ENCODE measurements at regions not wholly inside any gene's neighbourhood (a gene's known extent, or its start where the extent isn't known, plus 50 kb on each side); places are given as distances from the start of the nearest gene placed in this dataset.

DNA sequence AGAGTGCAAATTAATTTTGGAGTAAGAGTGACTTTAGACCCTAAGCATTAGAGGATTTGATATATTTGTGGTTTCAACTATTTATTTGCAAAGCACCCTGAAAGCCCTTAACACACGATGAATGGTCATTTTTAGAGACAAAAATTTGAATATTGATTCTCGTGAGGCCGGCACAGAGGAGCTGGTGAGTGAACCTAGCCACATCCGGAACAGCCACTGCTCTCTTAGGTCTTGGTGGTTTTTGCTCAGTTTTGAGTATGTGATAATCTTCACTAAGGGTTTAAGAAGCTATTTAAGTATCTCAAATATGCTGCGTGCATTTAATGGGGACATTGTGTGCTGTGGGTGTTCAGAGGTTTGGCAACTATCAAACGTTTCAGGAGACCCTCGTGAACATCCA, 204.8 kb downstream of the TSN start:
- FAIRE-seq, result no peak
- H3K23ac ChIP-seq (ENCODE audit: insufficient read length), result no peak overlapping the region
- no peak overlapping the region for H2BK12ac ChIP-seq (ENCODE audit: low read depth, low read length)
- no peak overlapping the region for H4K91ac ChIP-seq (replicated peaks; ENCODE audit: insufficient read length, low read length)
- no peaks in the 10 kb centered on the region for H3K4me1 ChIP-seq (replicated peaks in 1 of 4; ENCODE audit: control insufficient read depth in 3 of 4, insufficient read depth in 4 of 4, low read length in 3 of 4)
- no peaks in the 10 kb centered on the region for H3K79me2 ChIP-seq (ENCODE audit: control insufficient read depth in 1 of 2, insufficient read depth in 2 of 2, low read length in 2 of 2)
- ChIA-PET CTCF (ENCODE audit: partially characterized antibody) (interaction anchor here (0.7 to 1.5 kb wide), 2 partner anchors 9 to 15 kb away, joined by 3 read pairs; no protein-coding TSS in a partner anchor), POLR2A (ENCODE audit: partially characterized antibody) (no interaction called here)
- no peak overlapping the region for H2AK5ac ChIP-seq (ENCODE audit: low read depth, low read length)
- 77% methylated on average over 7 of the region's 7 CpGs; no CpG with 5 or more reads in 1 of the 2 experiments for WGBS, 2 experiments (ENCODE audit: extremely low coverage in 1 of 2, insufficient coverage in 1 of 2, insufficient read length in 1 of 2, insufficient replicate concordance in 2 of 2, low coverage in 1 of 2, low lambda C conversion rate in 2 of 2, missing lambda C conversion rate in 1 of 2)
- H4K5ac ChIP-seq (ENCODE audit: insufficient read length, low read depth, low read length), result no peak overlapping the region
- no peak overlapping the region for H3K4ac ChIP-seq (replicated peaks; ENCODE audit: insufficient read length, low read depth, low read length)
- H4K8ac ChIP-seq (ENCODE audit: extremely low read depth, insufficient read depth, low read length), result no peak overlapping the region
- no peak overlapping the region for H3K27ac ChIP-seq (ENCODE audit: low read depth, low read length)
- H3K14ac ChIP-seq (ENCODE audit: insufficient read length), result no peak overlapping the region
- H2BK5ac ChIP-seq (ENCODE audit: low read depth, low read length), result no peak overlapping the region
- no peak overlapping the region for H3K4me3 ChIP-seq (ENCODE audit: extremely low read depth in 1 of 4, insufficient read depth in 2 of 4, low read depth in 3 of 4, low read length in 4 of 4)
- H2BK20ac ChIP-seq (ENCODE audit: low read length), result no peak overlapping the region
- no peak overlapping the region for H2BK15ac ChIP-seq (ENCODE audit: low read length)
- H3K79me1 ChIP-seq (ENCODE audit: low read depth, low read length), result no peaks in the 10 kb centered on the region
- H2BK120ac ChIP-seq (replicated peaks; ENCODE audit: low read depth, low read length), result no peak overlapping the region
- no peak for DNase-seq (ENCODE audit: low read depth in 1 of 2, low spot score in 2 of 2)
- H3K18ac ChIP-seq (ENCODE audit: extremely low read depth, low read length), result no peak overlapping the region
- H3K36me3 ChIP-seq (ENCODE audit: control insufficient read depth in 2 of 4, insufficient read depth in 4 of 4, low read length in 3 of 4), result no peaks in the 10 kb centered on the region
- H2AFZ ChIP-seq (ENCODE audit: low read length), result no peak overlapping the region
- no peaks in the 10 kb centered on the region for H3K23me2 ChIP-seq (ENCODE audit: low read depth, low read length)
- no peaks in the 10 kb centered on the region for H4K20me1 ChIP-seq (replicated peaks in 1 of 2; ENCODE audit: control insufficient read depth in 1 of 2, insufficient read depth in 2 of 2, low read length in 2 of 2)
- H3K9me3 ChIP-seq (ENCODE audit: insufficient read depth in 2 of 2, low read depth in 1 of 2, low read length in 1 of 2), result no peaks in the 10 kb centered on the region
- H3K9ac ChIP-seq (replicated peaks in 1 of 4; ENCODE audit: extremely low read depth in 1 of 4, low read depth in 3 of 4, low read length in 3 of 4), result no peak overlapping the region
- no peak overlapping the region for H3K4me2 ChIP-seq (ENCODE audit: insufficient read depth in 1 of 2, low read depth in 2 of 2, low read length in 2 of 2)
- H3K56ac ChIP-seq (replicated peaks; ENCODE audit: insufficient read length, low read depth, low read length), result no peak overlapping the region
- no peaks in the 10 kb centered on the region for H3K27me3 ChIP-seq (replicated peaks in 1 of 4; ENCODE audit: control insufficient read depth in 3 of 4, extremely low read depth in 1 of 4, insufficient read depth in 3 of 4, low read length in 3 of 4)
- TF ChIP-seq MAFK (IDR thresholded peaks at IDR 0.05; ENCODE audit: low read depth, low read length) (no peak), SP2 (IDR thresholded peaks at IDR 0.05; ENCODE audit: low read length) (no peak), SUZ12 (IDR thresholded peaks at IDR 0.05; ENCODE audit: low read length) (no peak), RBBP5 (IDR thresholded peaks at IDR 0.05; ENCODE audit: borderline replicate concordance, low read depth, low read length) (no peak), CBX8 (IDR thresholded peaks at IDR 0.05; ENCODE audit: borderline replicate concordance, low read depth, low read length) (no peak), CEBPB (IDR thresholded peaks at IDR 0.05; ENCODE audit: low read depth, low read length) (no peak), TEAD4 (IDR thresholded peaks at IDR 0.05; ENCODE audit: low read depth, low read length) (no peak), ZNF274 (IDR thresholded peaks at IDR 0.05; ENCODE audit: borderline replicate concordance, extremely low read depth, low read length) (no peak), CBX5 (IDR thresholded peaks at IDR 0.05; ENCODE audit: low read depth, low read length) (no peak), HDAC2 (IDR thresholded peaks at IDR 0.05; ENCODE audit: borderline replicate concordance in 1 of 2, low read depth in 2 of 2, low read length in 2 of 2) (no peak), CHD2 (IDR thresholded peaks at IDR 0.05; ENCODE audit: low read length) (no peak), SP1 (IDR thresholded peaks at IDR 0.05; ENCODE audit: low read depth, low read length) (no peak)
- TF ChIP-seq, protein P1, sequence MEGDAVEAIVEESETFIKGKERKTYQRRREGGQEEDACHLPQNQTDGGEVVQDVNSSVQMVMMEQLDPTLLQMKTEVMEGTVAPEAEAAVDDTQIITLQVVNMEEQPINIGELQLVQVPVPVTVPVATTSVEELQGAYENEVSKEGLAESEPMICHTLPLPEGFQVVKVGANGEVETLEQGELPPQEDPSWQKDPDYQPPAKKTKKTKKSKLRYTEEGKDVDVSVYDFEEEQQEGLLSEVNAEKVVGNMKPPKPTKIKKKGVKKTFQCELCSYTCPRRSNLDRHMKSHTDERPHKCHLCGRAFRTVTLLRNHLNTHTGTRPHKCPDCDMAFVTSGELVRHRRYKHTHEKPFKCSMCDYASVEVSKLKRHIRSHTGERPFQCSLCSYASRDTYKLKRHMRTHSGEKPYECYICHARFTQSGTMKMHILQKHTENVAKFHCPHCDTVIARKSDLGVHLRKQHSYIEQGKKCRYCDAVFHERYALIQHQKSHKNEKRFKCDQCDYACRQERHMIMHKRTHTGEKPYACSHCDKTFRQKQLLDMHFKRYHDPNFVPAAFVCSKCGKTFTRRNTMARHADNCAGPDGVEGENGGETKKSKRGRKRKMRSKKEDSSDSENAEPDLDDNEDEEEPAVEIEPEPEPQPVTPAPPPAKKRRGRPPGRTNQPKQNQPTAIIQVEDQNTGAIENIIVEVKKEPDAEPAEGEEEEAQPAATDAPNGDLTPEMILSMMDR (IDR thresholded peaks at IDR 0.05; ENCODE audit: control extremely low read depth in 1 of 3, insufficient read depth in 1 of 3, low read depth in 1 of 3, low read length in 3 of 3), result no peak
